ENCODE measurements at regions not wholly inside any gene's neighbourhood (a gene's known extent, or its start where the extent isn't known, plus 50 kb on each side); places are given as distances from the start of the nearest gene placed in this dataset.

DNA sequence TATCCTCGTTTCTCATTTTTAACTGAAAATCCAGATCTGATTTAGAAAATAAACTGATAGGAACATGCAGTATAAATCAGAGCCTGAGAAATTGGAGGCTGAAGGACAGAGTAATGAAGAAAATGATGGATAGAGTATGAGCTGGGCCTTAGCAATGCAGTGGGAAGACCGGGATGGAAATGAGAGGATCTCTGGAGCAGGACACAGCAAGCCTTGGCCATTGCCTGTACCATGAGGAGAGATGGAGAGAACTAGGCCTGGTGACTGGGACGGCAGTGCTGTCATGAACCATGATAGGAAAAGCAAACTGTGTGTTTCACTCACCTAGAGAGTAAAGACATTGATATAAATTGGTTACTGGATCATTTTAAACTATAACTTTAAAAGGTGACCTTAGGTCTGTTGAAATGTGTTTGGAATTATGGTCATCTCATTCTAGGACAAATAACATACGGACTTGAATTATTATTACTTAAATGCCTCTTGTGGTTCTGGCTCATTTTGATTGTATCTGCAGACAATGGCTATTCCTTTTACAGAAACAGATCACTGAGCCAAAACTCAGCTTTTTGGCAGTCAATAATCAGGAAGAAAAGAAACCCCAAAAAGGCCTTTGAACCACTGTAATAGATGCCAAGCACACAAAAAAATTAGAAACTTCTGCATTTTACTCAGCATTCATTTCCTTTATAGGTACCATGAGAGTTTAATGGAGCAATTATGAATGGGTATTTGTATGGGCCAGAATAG, 251.9 kb upstream of the PRKD1 start:
- peaks cover 2 to 3% of the 10 kb centered on the region in 2 experiments; a peak in 1 of 5 replicates for H3K9me3 Mint-ChIP-seq
- Histone ChIP-seq H3K23ac (ENCODE audit: insufficient read length, low read depth, low read length) (no peak overlapping the region), H4K5ac (ENCODE audit: insufficient read length, low read depth, low read length) (no peak overlapping the region), H3K23me2 (ENCODE audit: insufficient read length, low read depth, low read length, poor library complexity, severe bottlenecking) (no peaks in the 10 kb centered on the region), H3K79me2 (ENCODE audit: insufficient read depth, low read length) (no peaks in the 10 kb centered on the region), H3K4me2 (ENCODE audit: insufficient read depth, insufficient read length, low read length) (no peak overlapping the region), H3K79me1 (ENCODE audit: insufficient read depth, low read depth, low read length, poor library complexity, severe bottlenecking) (no peaks in the 10 kb centered on the region), H4K91ac (ENCODE audit: insufficient read length, low read depth, low read length) (no peak overlapping the region), H3K4ac (ENCODE audit: low read depth, low read length) (no peak overlapping the region), H2AFZ (ENCODE audit: low read length) (no peak overlapping the region), H3K27ac (ENCODE audit: insufficient read length, low read depth, low read length) (no peak overlapping the region), H2BK15ac (ENCODE audit: low read depth, low read length) (no peak overlapping the region), H4K20me1 (ENCODE audit: control insufficient read depth, insufficient read depth, insufficient read length) (no peaks in the 10 kb centered on the region), H2AK5ac (ENCODE audit: insufficient read length, low read length) (no peak overlapping the region), H2BK20ac (ENCODE audit: low read depth, low read length, poor library complexity, severe bottlenecking) (no peak overlapping the region), H3K14ac (ENCODE audit: insufficient read depth, low read length) (no peak overlapping the region), H3K4me1 (ENCODE audit: insufficient read depth, low read length) (no peaks in the 10 kb centered on the region), H4K8ac (replicated peaks; ENCODE audit: insufficient read length, low read depth, low read length) (no peak overlapping the region), H2BK12ac (ENCODE audit: insufficient read length, low read depth, low read length) (no peak overlapping the region), H2BK5ac (ENCODE audit: insufficient read length, low read length) (no peak overlapping the region), H3T11ph (ENCODE audit: low read length) (no peak overlapping the region), H3K9ac (ENCODE audit: extremely low read depth, insufficient read length, low read length) (no peak overlapping the region), H3K27me3 (ENCODE audit: insufficient read depth, low read length) (no peaks in the 10 kb centered on the region), H2BK120ac (ENCODE audit: low read depth, low read length, poor library complexity, severe bottlenecking) (no peak overlapping the region), H3K18ac (ENCODE audit: insufficient read length, low read depth, low read length) (no peak overlapping the region), H3K56ac (ENCODE audit: insufficient read length, low read depth, low read length) (no peak overlapping the region), H3K9me3 (ENCODE audit: control insufficient read depth, low read depth, low read length) (no peaks in the 10 kb centered on the region)
- H3K4me3 Mint-ChIP-seq = no peak overlapping the region
- TF ChIP-seq CTCF (conservative IDR thresholded peaks at IDR 0.05) = no peak
- no peaks in the 10 kb centered on the region; the same call in 1 of the 2 replicates for H3K27me3 Mint-ChIP-seq (ENCODE audit: low read depth)
- H3K36me3 Mint-ChIP-seq (ENCODE audit: insufficient read depth in 1 of 3, low read depth in 3 of 3) = no peaks in the 10 kb centered on the region
- no CpG with 5 or more reads among the region's 4 CpGs for WGBS (ENCODE audit: extremely low coverage, insufficient read length, low lambda C conversion rate)
- H3K27ac Mint-ChIP-seq = no peak overlapping the region
- peaks cover 4 to 5% of the 10 kb centered on the region in 2 experiments; a peak in 2 of 4 replicates for H3K4me1 Mint-ChIP-seq
- DNase-seq = no peak

Measured in H9 (cell line).